Gastrocnemius medialis (tissue), 4 donors: ENCODE measurements at regions not wholly inside any gene's neighbourhood (a gene's known extent, or its start where the extent isn't known, plus 50 kb on each side); places are given as distances from the start of the nearest gene placed in this dataset.

ENCODE experiments used
- ATAC-seq, 2 donors: fragments of 150-250 bp; one replicate each; pipeline ENCODE4 v1.9.1; 2016
- DNase-seq, 2 donors: peaks; one replicate each; pipeline ENCODE4 v3.0.0-alpha.2; 2019
- H3K27ac ChIP-seq, 4 donors: fragments of 200-600 bp; sonication (generic); 1 replicate in 1 of 4; 2 replicates in 3 of 4; pipeline ENCODE4 v1.5.1; 2016 to 2018; ENCODE audit warnings: mild to moderate bottlenecking in 2 of 4, moderate library complexity in 1 of 4
- H3K27me3 ChIP-seq, 3 donors: fragments of 200-600 bp; sonication (generic) in 2 of 3; 1 replicate in 1 of 3; 2 replicates in 2 of 3; pipeline versions ENCODE4 v1.5.1 to v1.6.0; 2016 to 2019; ENCODE audit warnings: mild to moderate bottlenecking in 1 of 3, moderate library complexity in 1 of 3
- H3K36me3 ChIP-seq, 2 donors: fragments of 200-600 bp; sonication (generic) in 1 of 2; one replicate each; pipeline ENCODE4 v1.5.1; 2017 to 2018
- H3K4me1 ChIP-seq, 2 donors: fragments of 200-600 bp; sonication (generic) in 1 of 2; one replicate each; pipeline ENCODE4 v1.5.1; 2016 to 2017; ENCODE audit warnings: mild to moderate bottlenecking in 2 of 2
- H3K4me3 ChIP-seq, 4 donors: fragments of 200-600 bp; sonication (generic) in 3 of 4; 1 replicate in 1 of 4; 2 replicates in 3 of 4; pipeline ENCODE4 v1.5.1; 2016 to 2019; ENCODE audit warnings: mild to moderate bottlenecking in 2 of 4
- H3K9me3 ChIP-seq, 3 donors: fragments of 200-600 bp; sonication (generic) in 2 of 3; 1 replicate in 1 of 3; 2 replicates in 2 of 3; pipeline ENCODE4 v1.5.1; 2016 to 2019
- CTCF ChIP-seq, 5 experiments: fragments of 450-650 bp in 3 of 5; fragments of 200-600 bp in 2 of 5; sonication (generic) in 2 of 5; IDR thresholded peaks in 4 of 5; conservative IDR thresholded peaks in 1 of 5; 1 replicate in 4 of 5; 2 replicates in 1 of 5; pipeline ENCODE4 v1.5.1; 2016 to 2019; ENCODE audit warnings: antibody characterized with exemption in 5 of 5, mild to moderate bottlenecking in 3 of 5, moderate library complexity in 3 of 5
- POLR2A ChIP-seq, 2 donors: fragments of 450-650 bp; IDR thresholded peaks; one replicate each; pipeline ENCODE4 v1.6.1; 2017; ENCODE audit warnings: antibody characterized with exemption in 2 of 2, mild to moderate bottlenecking in 2 of 2, moderate library complexity in 2 of 2
- in situ Hi-C, 4 donors: fragments of 200-750 bp; cut with MboI; loops; one replicate each; pipeline versions ENCODE4 v1.15.0 to v1.8.0; 2017; ENCODE audit warnings: low sequenced_read_pairs in 4 of 4
- intact Hi-C: fragments of 100-400 bp; cut with DNase I; formaldehyde crosslinking; loops from one replicate; pipeline ENCODE4 v1.15.1; 2023; ENCODE audit warnings: low total_unique reads

GRCh38 chr6:3515669-3516068 is 58.8 kb upstream of the SLC22A23 start:
- Histone ChIP-seq H3K4me3 (no peak overlapping the region), H3K27me3 (peaks cover 0 to 2% (median 0%) of the 10 kb centered on the region in 3 donors), H3K36me3 (no peaks in the 10 kb centered on the region), H3K27ac (no peak overlapping the region), H3K4me1 (peaks cover 0 to 8% of the 10 kb centered on the region in 2 donors), H3K9me3 (no peaks in the 10 kb centered on the region)
- intact Hi-C loops (no loop called here), in situ Hi-C loops (no loop called here)
- no peak for DNase-seq
- ATAC-seq, result no peak
- TF ChIP-seq POLR2A (IDR thresholded peaks at IDR 0.05) (no peak), CTCF (IDR thresholded peaks at IDR 0.05 in 4 of 5, conservative IDR thresholded peaks at IDR 0.05 in 1 of 5) (no peak)

GRCh38 chr6:3513416-3513815 is 56.6 kb upstream of the SLC22A23 start:
- intact Hi-C loops, result no loop called here

DNA sequence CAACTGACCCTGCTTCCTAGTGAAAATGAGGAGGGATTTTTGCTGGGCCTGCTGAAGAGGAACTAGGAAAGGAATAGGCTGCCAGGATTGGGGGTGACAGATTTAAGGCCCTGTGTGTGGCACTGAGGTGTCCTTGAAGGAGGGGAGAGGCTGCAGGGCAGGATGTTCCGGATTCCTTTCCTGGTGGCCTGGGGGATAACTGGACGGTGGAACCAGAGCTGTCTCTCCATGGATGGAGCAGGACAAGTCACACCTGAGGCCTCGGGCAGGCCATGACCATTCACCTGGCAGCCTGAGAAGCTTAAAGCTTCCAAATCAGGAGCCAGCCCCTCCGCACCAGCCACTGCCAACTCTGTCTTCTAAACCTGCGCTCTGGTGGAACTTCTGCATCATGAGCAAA is 56.0 kb upstream of the SLC22A23 start:
- Histone ChIP-seq H3K4me1 (no peaks in the 10 kb centered on the region), H3K9me3 (no peaks in the 10 kb centered on the region), H3K27me3 (no peaks in the 10 kb centered on the region), H3K4me3 (no peak overlapping the region), H3K27ac (no peak overlapping the region), H3K36me3 (no peaks in the 10 kb centered on the region)
- DNase-seq (no peak), ATAC-seq (no peak)
- intact Hi-C loops, result no loop called here
- TF ChIP-seq CTCF (IDR thresholded peaks at IDR 0.05 in 4 of 5, conservative IDR thresholded peaks at IDR 0.05 in 1 of 5) (no peak), POLR2A (IDR thresholded peaks at IDR 0.05) (no peak)
- in situ Hi-C loops, result no loop called here

More at GRCh38 chr6:3513416-3513815, 56.6 kb upstream of the SLC22A23 start:
- ATAC-seq, result no peak
- no peak for TF ChIP-seq CTCF (IDR thresholded peaks at IDR 0.05 in 4 of 5, conservative IDR thresholded peaks at IDR 0.05 in 1 of 5)
- TF ChIP-seq POLR2A (IDR thresholded peaks at IDR 0.05), result no peak
- no peak for DNase-seq
- no peaks in the 10 kb centered on the region for H3K9me3 ChIP-seq
- H3K4me3 ChIP-seq, result no peak overlapping the region
- no peaks in the 10 kb centered on the region for H3K27me3 ChIP-seq
- in situ Hi-C loops, result no loop called here
- H3K27ac ChIP-seq, result no peak overlapping the region
- no peaks in the 10 kb centered on the region for H3K36me3 ChIP-seq
- peaks cover 0 to 6% of the 10 kb centered on the region in 2 donors for H3K4me1 ChIP-seq

- in situ Hi-C loops, result no loop called here
- Histone ChIP-seq H3K27ac (no peak overlapping the region), H3K9me3 (no peaks in the 10 kb centered on the region), H3K4me1 (peaks cover 0 to 3% of the 10 kb centered on the region in 2 donors), H3K36me3 (no peaks in the 10 kb centered on the region), H3K27me3 (no peaks in the 10 kb centered on the region), H3K4me3 (no peak overlapping the region)
- TF ChIP-seq CTCF (IDR thresholded peaks at IDR 0.05 in 4 of 5, conservative IDR thresholded peaks at IDR 0.05 in 1 of 5) (no peak), POLR2A (IDR thresholded peaks at IDR 0.05) (no peak)
- ATAC-seq, result no peak
- DNase-seq, result no peak
- intact Hi-C loops, result loop anchor here (2.0 kb wide), 1 partner anchor 232 kb away; no protein-coding TSS in a partner anchor
Observed at GRCh38 chr6:3510617-3511016, 53.8 kb upstream of the SLC22A23 start.

DNA sequence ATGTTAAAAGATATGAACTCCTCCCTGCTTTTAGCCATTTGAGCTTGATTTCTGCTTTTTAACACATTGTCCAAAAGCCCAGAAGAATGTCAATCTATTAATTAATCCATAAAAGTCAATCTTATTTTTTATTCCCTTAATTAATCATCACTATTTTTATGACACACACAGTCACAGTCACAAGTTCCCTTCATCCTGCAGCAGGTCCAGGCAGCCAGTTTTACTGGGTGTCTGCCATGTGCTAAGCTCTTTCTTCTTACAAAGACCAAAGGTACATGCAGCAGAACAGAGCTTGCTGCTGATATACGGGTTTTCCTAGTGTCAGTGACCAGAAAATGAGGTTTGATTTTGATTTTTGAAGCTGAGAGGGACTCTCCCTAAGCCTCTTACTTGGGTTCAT is 53.3 kb upstream of the SLC22A23 start:
- no peak for DNase-seq
- no peak for TF ChIP-seq POLR2A (IDR thresholded peaks at IDR 0.05)
- no peak for TF ChIP-seq CTCF (IDR thresholded peaks at IDR 0.05 in 4 of 5, conservative IDR thresholded peaks at IDR 0.05 in 1 of 5)
- H3K27me3 ChIP-seq, result no peaks in the 10 kb centered on the region
- intact Hi-C loops (loop anchor here (2.0 kb wide), 1 partner anchor 231 kb away; no protein-coding TSS in a partner anchor), in situ Hi-C loops (no loop called here)
- no peaks in the 10 kb centered on the region for H3K36me3 ChIP-seq
- H3K27ac ChIP-seq, result no peak overlapping the region
- no peak overlapping the region for H3K4me3 ChIP-seq
- ATAC-seq, result no peak
- H3K4me1 ChIP-seq, result peaks cover 0 to 3% of the 10 kb centered on the region in 2 donors
- no peaks in the 10 kb centered on the region for H3K9me3 ChIP-seq
